ENCODE measurements at regions not wholly inside any gene's neighbourhood (a gene's known extent, or its start where the extent isn't known, plus 50 kb on each side); places are given as distances from the start of the nearest gene placed in this dataset.

- H2AFZ ChIP-seq (ENCODE audit: low read length): no peak overlapping the region
- no peaks in the 10 kb centered on the region for H3K4me1 ChIP-seq (ENCODE audit: insufficient read depth, low read length, poor library complexity, severe bottlenecking)
- TF ChIP-seq CTCF (conservative IDR thresholded peaks at IDR 0.05; ENCODE audit: low read length): no peak
- TF ChIP-seq EZH2phosphoT487 (IDR thresholded peaks at IDR 0.05; ENCODE audit: borderline replicate concordance): no peak
- H3K79me2 ChIP-seq (ENCODE audit: insufficient read depth, low read length): no peaks in the 10 kb centered on the region
- H3K4me3 ChIP-seq (ENCODE audit: low read length, poor library complexity, severe bottlenecking): no peak overlapping the region
- H3K36me3 ChIP-seq (ENCODE audit: insufficient read depth, low read length): no peaks in the 10 kb centered on the region
- no peaks in the 10 kb centered on the region for H3K9me3 ChIP-seq (ENCODE audit: insufficient read depth, low read depth, low read length)
- no peak overlapping the region for H3K9ac ChIP-seq (ENCODE audit: low read depth, low read length, poor library complexity, severe bottlenecking)
- H4K20me1 ChIP-seq (ENCODE audit: insufficient read depth, low read length, poor library complexity, severe bottlenecking): no peaks in the 10 kb centered on the region
- no peaks in the 10 kb centered on the region for H3K9me2 ChIP-seq (replicated peaks; ENCODE audit: low read depth, low read length)
- H3K4me2 ChIP-seq (ENCODE audit: low read depth, low read length, poor library complexity, severe bottlenecking): no peak overlapping the region
- no peaks in the 10 kb centered on the region for H3F3A ChIP-seq (ENCODE audit: low read depth)
- H3K27me3 ChIP-seq (ENCODE audit: insufficient read depth, low read length, poor library complexity, severe bottlenecking): no peaks in the 10 kb centered on the region
These were observed 87.6 kb upstream of the WLS start for GRCh38 chr1:68319907-68320306.

DNA sequence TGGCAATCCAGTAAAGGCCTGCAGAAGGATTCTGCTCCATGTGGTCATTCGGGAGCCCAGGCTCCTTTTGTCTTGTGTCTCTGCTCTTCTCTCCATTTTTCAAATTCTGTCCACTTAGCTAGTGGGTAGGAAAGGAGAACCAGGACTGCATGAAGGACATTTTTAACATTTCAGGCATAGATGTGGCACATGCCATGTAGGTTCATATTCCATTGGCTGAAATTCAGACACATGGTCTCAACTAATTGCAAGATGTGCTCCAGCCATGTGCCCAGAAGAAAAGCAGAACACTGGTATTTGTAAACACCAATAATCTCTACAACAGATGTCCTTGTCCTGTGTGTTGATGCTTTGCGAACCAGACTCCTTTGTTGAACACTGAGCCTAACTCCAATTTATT, 85.2 kb upstream of the WLS start:
- TF ChIP-seq CTCF (conservative IDR thresholded peaks at IDR 0.05; ENCODE audit: low read length): no peak
- TF ChIP-seq EZH2phosphoT487 (IDR thresholded peaks at IDR 0.05; ENCODE audit: borderline replicate concordance): no peak
- Histone ChIP-seq H3K79me2 (ENCODE audit: insufficient read depth, low read length) (no peaks in the 10 kb centered on the region), H3K9me3 (ENCODE audit: insufficient read depth, low read depth, low read length) (no peaks in the 10 kb centered on the region), H3K4me2 (ENCODE audit: low read depth, low read length, poor library complexity, severe bottlenecking) (no peak overlapping the region), H3K4me3 (ENCODE audit: low read length, poor library complexity, severe bottlenecking) (no peak overlapping the region), H3K9ac (ENCODE audit: low read depth, low read length, poor library complexity, severe bottlenecking) (no peak overlapping the region), H4K20me1 (ENCODE audit: insufficient read depth, low read length, poor library complexity, severe bottlenecking) (no peaks in the 10 kb centered on the region), H3K9me2 (replicated peaks; ENCODE audit: low read depth, low read length) (no peaks in the 10 kb centered on the region), H3K27me3 (ENCODE audit: insufficient read depth, low read length, poor library complexity, severe bottlenecking) (no peaks in the 10 kb centered on the region), H3K4me1 (ENCODE audit: insufficient read depth, low read length, poor library complexity, severe bottlenecking) (no peaks in the 10 kb centered on the region), H3K36me3 (ENCODE audit: insufficient read depth, low read length) (no peaks in the 10 kb centered on the region), H3F3A (ENCODE audit: low read depth) (no peaks in the 10 kb centered on the region), H2AFZ (ENCODE audit: low read length) (no peak overlapping the region)

DNA sequence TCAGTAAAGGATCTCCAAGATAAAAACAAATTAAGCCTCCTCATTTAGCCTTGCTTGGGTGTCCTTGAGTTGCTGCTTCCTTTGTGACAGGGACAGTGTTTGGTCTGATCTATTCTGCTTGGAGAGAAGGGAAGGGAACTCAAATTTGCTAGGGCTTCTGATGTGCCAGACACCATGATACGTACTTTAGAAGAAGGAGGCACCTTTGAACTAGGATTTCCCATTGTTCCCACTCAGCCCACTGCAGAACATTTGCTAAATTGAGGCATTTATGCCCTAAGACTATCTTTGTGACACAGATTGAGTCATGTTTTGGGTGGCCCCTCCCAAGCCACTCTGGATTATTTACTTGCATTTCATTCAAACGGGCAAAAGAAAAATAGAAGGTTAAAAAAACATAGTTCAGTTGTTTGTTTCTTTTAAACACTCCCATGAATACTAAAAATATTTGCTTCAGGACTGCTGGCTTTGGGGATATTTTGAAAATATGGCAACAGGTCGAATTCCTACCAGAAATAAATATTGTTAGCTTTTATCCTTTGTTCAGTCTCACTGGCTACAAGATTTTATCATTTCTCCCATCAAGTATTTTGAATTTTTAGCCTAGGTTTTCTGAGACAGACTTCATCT, 81.9 kb upstream of the WLS start:
- no peak overlapping the region for H2AFZ ChIP-seq (ENCODE audit: low read length)

More for the DNA sequence above, 81.9 kb upstream of the WLS start:
- no peaks in the 10 kb centered on the region for H3K9me3 ChIP-seq (ENCODE audit: insufficient read depth, low read depth, low read length)
- H3K4me1 ChIP-seq (ENCODE audit: insufficient read depth, low read length, poor library complexity, severe bottlenecking): no peaks in the 10 kb centered on the region
- H3K4me3 ChIP-seq (ENCODE audit: low read length, poor library complexity, severe bottlenecking): no peak overlapping the region
- H3K79me2 ChIP-seq (ENCODE audit: insufficient read depth, low read length): no peaks in the 10 kb centered on the region
- TF ChIP-seq CTCF (conservative IDR thresholded peaks at IDR 0.05; ENCODE audit: low read length): no peak
- TF ChIP-seq EZH2phosphoT487 (IDR thresholded peaks at IDR 0.05; ENCODE audit: borderline replicate concordance): no peak
- H3K9me2 ChIP-seq (replicated peaks; ENCODE audit: low read depth, low read length): no peaks in the 10 kb centered on the region
- H3K9ac ChIP-seq (ENCODE audit: low read depth, low read length, poor library complexity, severe bottlenecking): no peak overlapping the region
- H3K4me2 ChIP-seq (ENCODE audit: low read depth, low read length, poor library complexity, severe bottlenecking): no peak overlapping the region
- H3K36me3 ChIP-seq (ENCODE audit: insufficient read depth, low read length): no peaks in the 10 kb centered on the region
- H3F3A ChIP-seq (ENCODE audit: low read depth): no peaks in the 10 kb centered on the region
- H4K20me1 ChIP-seq (ENCODE audit: insufficient read depth, low read length, poor library complexity, severe bottlenecking): no peaks in the 10 kb centered on the region
- no peaks in the 10 kb centered on the region for H3K27me3 ChIP-seq (ENCODE audit: insufficient read depth, low read length, poor library complexity, severe bottlenecking)
